ENCODE measurements at regions not wholly inside any gene's neighbourhood (a gene's known extent, or its start where the extent isn't known, plus 50 kb on each side); places are given as distances from the start of the nearest gene placed in this dataset.

- no peak for TF ChIP-seq SP1 (IDR thresholded peaks at IDR 0.05; ENCODE audit: low read depth)
- no peak for TF ChIP-seq CTCF (IDR thresholded peaks at IDR 0.05 in 2 of 3, conservative IDR thresholded peaks at IDR 0.05 in 1 of 3; ENCODE audit: borderline replicate concordance in 1 of 3, insufficient read depth in 1 of 3, low read depth in 2 of 3, low read length in 2 of 3)
- no peak for TF ChIP-seq EZH2phosphoT487 (IDR thresholded peaks at IDR 0.05; ENCODE audit: borderline replicate concordance)
- no peak for TF ChIP-seq CEBPB (IDR thresholded peaks at IDR 0.05; ENCODE audit: low read depth)
- no peak for TF ChIP-seq POLR2A (IDR thresholded peaks at IDR 0.05; ENCODE audit: borderline replicate concordance, extremely low read depth, insufficient read depth, insufficient read length)
These were observed 349.3 kb upstream of the VWC2 start for GRCh38 chr7:49424109-49424508.
